Kidney (tissue), 13 donors: ENCODE measurements at regions not wholly inside any gene's neighbourhood (a gene's known extent, or its start where the extent isn't known, plus 50 kb on each side); places are given as distances from the start of the nearest gene placed in this dataset.

Source experiments
- DNase-seq, 5 donors: peaks; one replicate each; pipeline ENCODE4 v3.0.0-alpha.2; 2013 to 2020
- FAIRE-seq: peaks from 2 replicates; lab custom pipeline; 2012; peaks lifted over from hg19 to GRCh38; lab: Jason Lieb, UNC
- H3K27ac ChIP-seq, 2 donors: one replicate each; pipeline ENCODE4 v1.7.0; 2013; ENCODE audit warnings: low read depth in 2 of 2, low read length in 2 of 2, inconsistent platforms in 1 of 2
- H3K27me3 ChIP-seq: one replicate; pipeline ENCODE4 v1.7.1; 2013; ENCODE audit warnings: low read length, inconsistent platforms; ENCODE audit not compliant: control insufficient read depth, insufficient read depth
- H3K36me3 ChIP-seq, 3 donors: one replicate each; pipeline versions ENCODE4 v1.7.0 to v1.7.1; 2013; ENCODE audit warnings: low read length in 3 of 3, control low read depth in 1 of 3, inconsistent platforms in 1 of 3; ENCODE audit not compliant: insufficient read depth in 3 of 3, control insufficient read depth in 2 of 3
- H3K4me1 ChIP-seq, 3 donors: one replicate each; pipeline versions ENCODE4 v1.7.0 to v1.7.1; 2013; ENCODE audit warnings: low read length in 3 of 3, inconsistent platforms in 1 of 3, low read depth in 1 of 3; ENCODE audit not compliant: control insufficient read depth in 2 of 3, insufficient read depth in 2 of 3
- H3K4me3 ChIP-seq, 3 donors: one replicate each; pipeline versions ENCODE4 v1.7.0 to v1.8.1; 2013; ENCODE audit warnings: low read length in 3 of 3, control low read depth in 1 of 3, inconsistent platforms in 1 of 3
- H3K9ac ChIP-seq, 3 donors: one replicate each; pipeline versions ENCODE4 v1.7.0 to v1.7.1; 2013; ENCODE audit warnings: low read length in 3 of 3, control low read depth in 1 of 3, inconsistent platforms in 1 of 3
- H3K9me3 ChIP-seq, 3 donors: one replicate each; pipeline versions ENCODE4 v1.7.0 to v1.7.1; 2013; ENCODE audit warnings: low read length in 3 of 3, control low read depth in 1 of 3, inconsistent platforms in 1 of 3; ENCODE audit not compliant: control insufficient read depth in 2 of 3, insufficient read depth in 1 of 3
- CTCF ChIP-seq: IDR thresholded peaks from 3 replicates; pipeline ENCODE4 v1.5.1; 2012; ENCODE audit warnings: mild to moderate bottlenecking, moderate library complexity, borderline replicate concordance; ENCODE audit not compliant: insufficient read depth; ENCODE audit errors: extremely low read depth
- intact Hi-C: fragments of 100-400 bp; cut with DNase I; formaldehyde crosslinking; loops from one replicate; pipeline ENCODE4 v1.11.1; 2022
- donor health status: control.
- donor health status: control.
- donor health status: control.
- donor health status: control.
- donor health status: control.
- donor health status: DM: yes; HTN: yes; CAD: no.
- donor health status: Normal renal cell carcinoma (clear cell type).

- Histone ChIP-seq H3K9me3 (no peaks in the 10 kb centered on the region), H3K9ac (no peak overlapping the region), H3K4me1 (no peaks in the 10 kb centered on the region), H3K27me3 (no peaks in the 10 kb centered on the region), H3K4me3 (no peak overlapping the region), H3K27ac (no peak overlapping the region), H3K36me3 (no peaks in the 10 kb centered on the region)
- TF ChIP-seq CTCF, result no peak
- DNase-seq, result no peak
- no peak for FAIRE-seq
- intact Hi-C loops, result no loop called here
Observed at GRCh38 chr5:57663466-57663865, 180.9 kb upstream of the ACTBL2 start.

GRCh38 chr5:57662991-57663390 lies 180.4 kb upstream of the ACTBL2 start:
- Histone ChIP-seq H3K27me3 (no peaks in the 10 kb centered on the region), H3K36me3 (no peaks in the 10 kb centered on the region), H3K9me3 (no peaks in the 10 kb centered on the region), H3K4me3 (no peak overlapping the region), H3K9ac (no peak overlapping the region), H3K4me1 (no peaks in the 10 kb centered on the region), H3K27ac (no peak overlapping the region)
- TF ChIP-seq CTCF, result no peak
- FAIRE-seq, result no peak
- no peak for DNase-seq
- intact Hi-C loops, result no loop called here

GRCh38 chr5:57659886-57660285 lies 177.3 kb upstream of the ACTBL2 start:
- H3K4me1 ChIP-seq, result no peaks in the 10 kb centered on the region
- H3K27ac ChIP-seq, result no peak overlapping the region
- no peaks in the 10 kb centered on the region for H3K9me3 ChIP-seq
- no peaks in the 10 kb centered on the region for H3K36me3 ChIP-seq
- TF ChIP-seq CTCF, result no peak
- intact Hi-C loops, result no loop called here
- FAIRE-seq (no peak), DNase-seq (no peak)
- H3K27me3 ChIP-seq, result no peaks in the 10 kb centered on the region
- no peak overlapping the region for H3K4me3 ChIP-seq
- H3K9ac ChIP-seq, result no peak overlapping the region

- no peak overlapping the region for H3K27ac ChIP-seq
- H3K9me3 ChIP-seq, result no peaks in the 10 kb centered on the region
- no peaks in the 10 kb centered on the region for H3K4me1 ChIP-seq
- intact Hi-C loops, result no loop called here
- no peak for TF ChIP-seq CTCF
- H3K27me3 ChIP-seq, result no peaks in the 10 kb centered on the region
- DNase-seq, result peak in 1 of 5 donors; percentile 32
- FAIRE-seq, result no peak
- H3K36me3 ChIP-seq, result no peaks in the 10 kb centered on the region
- no peak overlapping the region for H3K9ac ChIP-seq
- no peak overlapping the region for H3K4me3 ChIP-seq
Observed at GRCh38 chr5:57658018-57658417, 175.4 kb upstream of the ACTBL2 start.
